CD4-positive, alpha-beta memory T cell (primary cell): ENCODE measurements at regions not wholly inside any gene's neighbourhood (a gene's known extent, or its start where the extent isn't known, plus 50 kb on each side); places are given as distances from the start of the nearest gene placed in this dataset.

Source experiments
- CTCF ChIA-PET: fragments of 350-600 bp; sonication (Branson Sonifier 250); formaldehyde crosslinking; loops from one replicate; lab custom pipeline; 2021; ENCODE audit warnings: inconsistent platforms; ENCODE audit not compliant: partially characterized antibody; lab: Charles Lee
- POLR2A ChIA-PET: fragments of 350-600 bp; sonication (Branson Sonifier 250); formaldehyde crosslinking; loops from one replicate; lab custom pipeline; 2021; ENCODE audit not compliant: partially characterized antibody; lab: Charles Lee
- DNase-seq, 5 donors: peaks; one replicate each; pipeline versions ENCODE4 v3.0.0 to v3.0.0-alpha.2; 2020 to 2022; ENCODE audit warnings: mixed read lengths in 1 of 5
- H3K27ac ChIP-seq: one replicate; pipeline ENCODE4 v1.7.0; 2013; ENCODE audit warnings: low read depth, low read length
- H3K27me3 ChIP-seq: 2 replicates; pipeline ENCODE4 v1.7.0; 2013; ENCODE audit warnings: mild to moderate bottlenecking, low read length, moderate library complexity; ENCODE audit not compliant: insufficient read depth
- H3K36me3 ChIP-seq: 2 replicates; pipeline ENCODE4 v1.7.0; 2013; ENCODE audit warnings: mild to moderate bottlenecking, low read length, moderate library complexity; ENCODE audit not compliant: insufficient read depth
- H3K4me1 ChIP-seq: 2 replicates; pipeline ENCODE4 v1.7.0; 2013; ENCODE audit warnings: mild to moderate bottlenecking, low read length, moderate library complexity; ENCODE audit not compliant: insufficient read depth
- H3K4me3 ChIP-seq, 2 donors: one replicate each; pipeline ENCODE4 v1.7.0; 2013; ENCODE audit warnings: low read length in 2 of 2, mild to moderate bottlenecking in 1 of 2
- H3K9me3 ChIP-seq, 2 donors: one replicate each; pipeline ENCODE4 v1.7.0; 2013; ENCODE audit warnings: low read length in 2 of 2, control low read depth in 1 of 2; ENCODE audit not compliant: control insufficient read depth in 1 of 2
- H3K27ac Mint-ChIP-seq, 7 donors: one replicate each; pipeline ENCODE4 v1.8.0; 2020 to 2021; ENCODE audit warnings: mixed read lengths in 7 of 7, mild to moderate bottlenecking in 6 of 7, inconsistent platforms in 3 of 7, moderate library complexity in 3 of 7
- H3K27me3 Mint-ChIP-seq, 2 donors: one replicate each; pipeline ENCODE4 v1.8.0; 2020 to 2021; ENCODE audit warnings: mixed read lengths in 2 of 2
- H3K36me3 Mint-ChIP-seq, 2 donors: one replicate each; pipeline ENCODE4 v1.8.0; 2020 to 2021; ENCODE audit warnings: mixed read lengths in 2 of 2, inconsistent platforms in 1 of 2, mild to moderate bottlenecking in 1 of 2
- H3K4me1 Mint-ChIP-seq, 4 donors: one replicate each; pipeline ENCODE4 v1.8.0; 2020 to 2021; ENCODE audit warnings: mixed read lengths in 4 of 4, mild to moderate bottlenecking in 1 of 4
- H3K4me3 Mint-ChIP-seq, 8 donors: one replicate each; pipeline ENCODE4 v1.8.0; 2020 to 2021; ENCODE audit warnings: mixed read lengths in 8 of 8, mild to moderate bottlenecking in 7 of 8, moderate library complexity in 6 of 8, inconsistent platforms in 3 of 8
- H3K9me3 Mint-ChIP-seq, 8 donors: one replicate each; pipeline ENCODE4 v1.8.0; 2020 to 2021; ENCODE audit warnings: mixed read lengths in 8 of 8, mild to moderate bottlenecking in 5 of 8, inconsistent platforms in 3 of 8, moderate library complexity in 1 of 8
- intact Hi-C: fragments of 100-400 bp; cut with micrococcal nuclease; formaldehyde crosslinking; loops from one replicate; pipeline ENCODE4 v1.15.1; 2023

DNA sequence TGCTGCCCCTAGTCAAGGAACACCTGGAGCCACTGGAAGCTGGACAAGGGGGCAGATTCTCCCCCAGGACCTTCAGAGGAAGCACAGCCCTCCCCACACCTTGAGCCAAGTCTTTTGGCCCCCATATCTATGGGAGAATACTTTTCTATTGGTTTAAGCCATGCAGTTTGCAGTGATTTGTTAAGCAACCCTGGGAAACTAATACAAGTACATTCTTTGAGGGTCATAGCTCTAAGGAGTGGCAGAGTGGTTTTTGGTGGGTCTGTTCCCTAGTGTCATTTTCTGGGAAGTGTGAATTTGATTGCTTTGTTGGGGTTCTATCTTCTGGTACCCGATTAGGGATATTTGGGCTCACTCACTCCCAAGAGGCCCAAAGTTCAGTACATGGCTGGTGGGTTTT, 50.8 kb upstream of the PTCSC3 start:
- H3K36me3 ChIP-seq: no peaks in the 10 kb centered on the region
- DNase-seq: no peak
- H3K27ac ChIP-seq: no peak overlapping the region
- H3K4me3 ChIP-seq: no peak overlapping the region
- H3K4me3 Mint-ChIP-seq: no peak overlapping the region
- intact Hi-C loops: no loop called here
- H3K27me3 ChIP-seq: no peaks in the 10 kb centered on the region
- no peaks in the 10 kb centered on the region for H3K4me1 ChIP-seq
- H3K9me3 ChIP-seq: no peaks in the 10 kb centered on the region
- no peaks in the 10 kb centered on the region for H3K36me3 Mint-ChIP-seq
- H3K27ac Mint-ChIP-seq: no peak overlapping the region
- CTCF ChIA-PET: interaction anchor here (1.9 kb wide), 1 partner anchor 146 kb away, joined by 5 read pairs; no protein-coding TSS in a partner anchor
- no peaks in the 10 kb centered on the region for H3K9me3 Mint-ChIP-seq
- peaks cover 1% of the 10 kb centered on the region in 2 donors for H3K27me3 Mint-ChIP-seq
- POLR2A ChIA-PET: no interaction called here
- no peaks in the 10 kb centered on the region for H3K4me1 Mint-ChIP-seq
